Fibroblast of lung (primary cell): ENCODE measurements at regions not wholly inside any gene's neighbourhood (a gene's known extent, or its start where the extent isn't known, plus 50 kb on each side); places are given as distances from the start of the nearest gene placed in this dataset.

Experiments
- CTCF ChIP-seq, 2 donors: IDR thresholded peaks in 1 of 2; conservative IDR thresholded peaks in 1 of 2; 1 replicate in 1 of 2; 2 replicates in 1 of 2; pipeline ENCODE4 v1.5.1; 2011 to 2012; ENCODE audit warnings: low read length in 2 of 2, control low read depth in 1 of 2, inconsistent platforms in 1 of 2, low read depth in 1 of 2, mild to moderate bottlenecking in 1 of 2
- EZH2 ChIP-seq: IDR thresholded peaks from 2 replicates; pipeline ENCODE4 v1.5.1; 2012; ENCODE audit warnings: low read length, control low read depth, mild to moderate bottlenecking; ENCODE audit errors: missing control alignments

GRCh38 chr4:111268769-111269414, 646.0 kb upstream of the PITX2 start:
- TF ChIP-seq CTCF (conservative IDR thresholded peaks at IDR 0.05 in 1 of 2, IDR thresholded peaks at IDR 0.05 in 1 of 2; ENCODE audit: low read depth in 1 of 2, low read length in 2 of 2) (no peak), EZH2 (no peak)
